Large intestine (tissue), 3 donors: ENCODE measurements at regions not wholly inside any gene's neighbourhood (a gene's known extent, or its start where the extent isn't known, plus 50 kb on each side); places are given as distances from the start of the nearest gene placed in this dataset.
A peak's percentile ranks its signal among the peaks of the same experiment; 100 is the strongest.

Experiments
- DNase-seq, 2 donors: peaks; one replicate each; pipeline versions ENCODE4 v3.0.0 to v3.0.0-alpha.2; 2013
- H3K27ac ChIP-seq: one replicate; pipeline ENCODE4 v1.5.1; 2013; ENCODE audit warnings: low read length
- H3K27me3 ChIP-seq: 2 replicates; pipeline ENCODE4 v1.6.1; 2013; ENCODE audit warnings: low read length; ENCODE audit not compliant: control insufficient read depth, insufficient read depth
- H3K36me3 ChIP-seq: 2 replicates; pipeline ENCODE4 v1.6.1; 2013; ENCODE audit warnings: low read length; ENCODE audit not compliant: control insufficient read depth, insufficient read depth
- H3K4me1 ChIP-seq: one replicate; pipeline ENCODE4 v1.6.1; 2013; ENCODE audit warnings: low read length; ENCODE audit not compliant: control insufficient read depth, insufficient read depth
- H3K4me3 ChIP-seq: one replicate; pipeline ENCODE4 v1.5.1; 2013; ENCODE audit warnings: low read length
- H3K9me3 ChIP-seq: one replicate; pipeline ENCODE4 v1.6.1; 2013; ENCODE audit warnings: mild to moderate bottlenecking, low read depth, low read length, moderate library complexity; ENCODE audit not compliant: control insufficient read depth
- WGBS: methylation state at CpG from one replicate; pipeline ENCODE4 v1.1.5; 2013; ENCODE audit warnings: low lambda C conversion rate; ENCODE audit not compliant: insufficient coverage; 5-methylcytosine and 5-hydroxymethylcytosine counted together

GRCh38 chr6:48809245-48809644 is 653.8 kb downstream of the MMUT start:
- Histone ChIP-seq H3K4me3 (no peak overlapping the region), H3K36me3 (no peaks in the 10 kb centered on the region), H3K4me1 (no peaks in the 10 kb centered on the region), H3K27ac (no peak overlapping the region), H3K9me3 (no peaks in the 10 kb centered on the region), H3K27me3 (no peaks in the 10 kb centered on the region)
- DNase-seq = no peak
- 88% methylated on average over 1 of the region's 4 CpGs for WGBS

DNA sequence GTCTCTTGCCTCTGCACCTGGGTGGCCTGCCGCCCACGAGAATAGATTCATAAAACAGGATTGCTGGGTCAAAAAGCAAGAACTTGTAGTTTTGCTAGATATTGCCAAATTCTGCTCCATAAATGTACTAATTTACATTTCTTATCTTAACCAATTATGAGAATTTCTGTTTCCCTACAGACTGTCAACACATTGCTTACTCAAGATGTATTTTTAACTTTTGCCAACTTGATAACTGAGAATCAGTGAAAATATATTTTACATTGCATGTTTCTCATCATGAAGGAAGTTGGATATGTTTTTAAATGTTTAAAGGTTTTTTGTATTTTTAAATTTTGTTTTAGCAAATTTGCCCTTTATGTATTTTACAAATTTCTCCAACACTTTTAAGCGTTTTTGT is 664.8 kb downstream of the MMUT start:
- no peak overlapping the region for H3K27ac ChIP-seq
- H3K4me1 ChIP-seq = no peaks in the 10 kb centered on the region
- no peaks in the 10 kb centered on the region for H3K9me3 ChIP-seq
- no peak for DNase-seq
- H3K36me3 ChIP-seq = no peaks in the 10 kb centered on the region
- no peaks in the 10 kb centered on the region for H3K27me3 ChIP-seq
- 97% methylated on average over 3 of the region's 3 CpGs for WGBS
- H3K4me3 ChIP-seq = no peak overlapping the region

DNA sequence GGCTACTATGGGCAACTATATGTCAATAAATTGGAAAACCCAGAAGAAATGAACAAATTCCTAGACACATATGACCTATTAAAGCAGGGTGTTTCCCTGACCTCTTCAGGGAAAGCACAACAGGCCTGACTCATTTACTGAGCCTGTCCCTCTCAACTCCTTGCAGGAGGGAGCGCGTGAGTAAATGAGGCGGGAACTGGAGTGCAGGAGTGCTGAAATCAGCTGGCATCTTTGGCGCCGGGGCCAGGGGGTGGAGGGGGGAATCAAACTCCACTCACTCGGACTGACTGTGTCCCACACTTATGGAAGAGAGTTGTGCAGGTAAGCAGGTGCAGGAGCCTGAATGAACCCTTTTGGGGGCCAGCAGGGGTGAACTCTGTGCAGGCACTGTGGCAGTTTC is 671.2 kb upstream of the PTCHD4 start:
- Histone ChIP-seq H3K4me3 (no peak overlapping the region), H3K27ac (no peak overlapping the region), H3K36me3 (no peaks in the 10 kb centered on the region), H3K27me3 (no peaks in the 10 kb centered on the region), H3K9me3 (no peaks in the 10 kb centered on the region), H3K4me1 (no peaks in the 10 kb centered on the region)
- no peak for DNase-seq
- WGBS = no CpG with 5 or more reads among the region's 6 CpGs

- H3K27me3 ChIP-seq = no peaks in the 10 kb centered on the region
- H3K27ac ChIP-seq = no peak overlapping the region
- H3K9me3 ChIP-seq = no peaks in the 10 kb centered on the region
- no peaks in the 10 kb centered on the region for H3K4me1 ChIP-seq
- H3K4me3 ChIP-seq = no peak overlapping the region
- H3K36me3 ChIP-seq = no peaks in the 10 kb centered on the region
- DNase-seq = no peak
- WGBS = 83% methylated on average over 2 of the region's 3 CpGs
Measured at GRCh38 chr6:48777411-48777810, 666.4 kb upstream of the PTCHD4 start.

DNA sequence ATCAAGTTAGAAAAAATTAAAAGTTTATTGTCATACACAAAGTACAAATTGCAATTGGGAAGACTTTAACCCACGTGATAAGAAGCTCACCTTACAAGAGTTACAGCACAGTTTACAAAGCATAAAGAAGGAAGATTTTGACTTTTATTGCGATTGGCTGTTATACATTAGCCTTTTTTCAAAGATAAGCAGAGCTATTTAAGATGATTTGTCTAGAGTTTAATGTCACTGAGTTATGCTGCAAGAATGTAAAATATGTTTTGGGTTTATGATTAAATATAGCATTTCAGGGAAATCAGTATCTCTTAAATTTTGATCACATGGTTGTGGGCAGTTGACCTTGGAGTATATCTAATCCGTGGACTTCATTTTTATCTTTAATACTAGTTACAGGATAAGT is 664.2 kb upstream of the PTCHD4 start:
- Histone ChIP-seq H3K4me1 (no peaks in the 10 kb centered on the region), H3K9me3 (no peaks in the 10 kb centered on the region), H3K27me3 (no peaks in the 10 kb centered on the region), H3K36me3 (no peaks in the 10 kb centered on the region), H3K4me3 (no peak overlapping the region), H3K27ac (no peak overlapping the region)
- DNase-seq = peak; percentile 7 to 41
- WGBS = 18% methylated on average over 3 of the region's 3 CpGs

DNA sequence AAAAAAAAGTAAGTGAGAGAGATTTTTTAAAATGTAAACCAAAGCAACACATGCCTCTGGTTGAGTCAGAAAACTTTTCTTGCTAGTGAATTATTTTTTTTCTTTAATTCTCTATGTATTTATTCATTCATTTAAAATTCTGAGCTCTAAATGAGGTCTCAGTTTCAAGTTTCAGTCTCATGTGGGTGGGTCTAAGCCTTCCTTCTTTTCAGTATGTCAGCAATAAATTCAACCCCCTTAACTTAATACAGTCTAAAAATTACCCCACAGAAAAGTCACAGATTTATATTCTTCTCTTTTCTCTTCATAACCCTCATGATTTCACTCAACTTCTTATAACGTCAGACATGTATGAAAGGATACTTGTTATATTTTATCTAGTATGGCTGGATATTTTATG is 663.3 kb upstream of the PTCHD4 start:
- Histone ChIP-seq H3K27me3 (no peaks in the 10 kb centered on the region), H3K36me3 (no peaks in the 10 kb centered on the region), H3K9me3 (no peaks in the 10 kb centered on the region), H3K4me3 (no peak overlapping the region), H3K4me1 (no peaks in the 10 kb centered on the region), H3K27ac (no peak overlapping the region)
- no peak for DNase-seq
- WGBS = 71% methylated on average over 1 of the region's 1 CpG

GRCh38 chr6:48766349-48766748 is 655.4 kb upstream of the PTCHD4 start:
- WGBS = 100% methylated on average over 1 of the region's 3 CpGs
- Histone ChIP-seq H3K4me1 (peaks cover 5% of the 10 kb centered on the region), H3K4me3 (no peak overlapping the region), H3K9me3 (no peaks in the 10 kb centered on the region), H3K27ac (peak overlapping the region; percentile 59), H3K27me3 (no peaks in the 10 kb centered on the region), H3K36me3 (no peaks in the 10 kb centered on the region)
- DNase-seq = peak; percentile 25 to 50

- Histone ChIP-seq H3K4me1 (peaks cover 5% of the 10 kb centered on the region), H3K9me3 (no peaks in the 10 kb centered on the region), H3K36me3 (no peaks in the 10 kb centered on the region), H3K27me3 (no peaks in the 10 kb centered on the region), H3K4me3 (no peak overlapping the region), H3K27ac (peak overlapping the region; percentile 59)
- peak in 1 of 2 donors; percentile 20 for DNase-seq
- WGBS = 17% methylated on average over 4 of the region's 7 CpGs
Measured at GRCh38 chr6:48765352-48765961, 654.5 kb upstream of the PTCHD4 start.

GRCh38 chr6:48764286-48765044 is 653.5 kb upstream of the PTCHD4 start:
- no peaks in the 10 kb centered on the region for H3K27me3 ChIP-seq
- 80% methylated on average over 1 of the region's 6 CpGs for WGBS
- peaks cover 5% of the 10 kb centered on the region for H3K4me1 ChIP-seq
- H3K9me3 ChIP-seq = no peaks in the 10 kb centered on the region
- H3K36me3 ChIP-seq = no peaks in the 10 kb centered on the region
- no peak for DNase-seq
- H3K4me3 ChIP-seq = no peak overlapping the region
- H3K27ac ChIP-seq = no peak overlapping the region

DNA sequence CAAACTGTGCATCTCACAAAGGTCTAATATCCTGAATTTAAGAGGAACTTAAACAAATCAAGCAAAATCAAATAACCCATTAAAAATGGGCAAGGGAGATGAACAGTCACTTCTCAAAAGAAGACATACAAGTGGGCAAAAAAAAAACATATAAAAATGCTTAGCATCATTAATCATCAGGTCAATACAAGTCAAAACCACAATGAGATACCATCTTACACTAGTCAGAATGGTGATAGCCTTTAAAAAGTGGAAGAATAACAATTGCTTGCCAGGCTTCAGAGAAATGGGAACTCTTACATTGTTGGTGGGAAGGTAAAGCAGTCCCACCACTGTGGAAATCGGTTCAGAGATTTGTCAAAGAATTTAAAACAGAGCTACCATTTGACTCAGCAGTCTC is 646.7 kb upstream of the PTCHD4 start:
- Histone ChIP-seq H3K4me1 (no peaks in the 10 kb centered on the region), H3K4me3 (no peak overlapping the region), H3K27me3 (no peaks in the 10 kb centered on the region), H3K36me3 (no peaks in the 10 kb centered on the region), H3K27ac (no peak overlapping the region), H3K9me3 (no peaks in the 10 kb centered on the region)
- DNase-seq = no peak
- no CpG with 5 or more reads among the region's 1 CpG for WGBS

DNA sequence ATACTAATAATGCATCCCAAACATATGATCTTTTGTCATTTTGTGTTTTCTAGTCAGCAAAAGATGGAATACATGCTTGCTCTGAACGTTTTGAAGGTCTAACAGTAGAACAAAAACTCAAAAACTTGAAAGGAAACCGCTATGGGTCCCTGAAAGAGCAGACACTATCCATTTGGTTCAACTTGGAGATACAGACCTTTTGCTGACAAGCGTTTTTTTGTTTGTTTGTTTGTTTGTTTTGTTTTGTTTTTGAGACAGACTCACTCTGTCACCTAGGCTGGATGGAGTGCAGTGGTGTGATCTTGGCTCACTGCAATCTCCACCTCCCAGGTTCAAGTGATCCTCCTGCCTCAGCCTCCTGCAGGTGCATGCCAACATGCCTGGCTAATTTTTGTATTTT is 644.3 kb upstream of the PTCHD4 start:
- Histone ChIP-seq H3K4me1 (no peaks in the 10 kb centered on the region), H3K27ac (no peak overlapping the region), H3K27me3 (no peaks in the 10 kb centered on the region), H3K9me3 (no peaks in the 10 kb centered on the region), H3K4me3 (no peak overlapping the region), H3K36me3 (no peaks in the 10 kb centered on the region)
- no peak for DNase-seq
- WGBS = 67% methylated on average over 3 of the region's 3 CpGs
